Neural cell (in vitro differentiated cells): ENCODE measurements at regions not wholly inside any gene's neighbourhood (a gene's known extent, or its start where the extent isn't known, plus 50 kb on each side); places are given as distances from the start of the nearest gene placed in this dataset.

Experiments
- H2AFZ ChIP-seq: fragments of 200-600, 300-800 bp; sonication (generic), shearing (Covaris generic); 2 replicates; pipeline ENCODE4 v1.6.0; 2014; ENCODE audit warnings: low read depth, mild to moderate bottlenecking, antibody characterized with exemption, low read length, moderate library complexity
- H3F3A ChIP-seq: fragments of 200-600 bp; shearing (Covaris generic); 2 replicates; pipeline ENCODE4 v1.6.1; 2016; ENCODE audit warnings: mild to moderate bottlenecking, moderate library complexity, mixed read lengths, antibody characterized with exemption, low read length; ENCODE audit not compliant: insufficient read depth, poor library complexity, severe bottlenecking
- H3K27ac ChIP-seq: fragments of 200-600, 300-800 bp; sonication (generic), shearing (Covaris generic); 2 replicates; pipeline ENCODE4 v1.5.1; 2014; ENCODE audit warnings: mild to moderate bottlenecking, low read length, moderate library complexity
- H3K27me3 ChIP-seq: fragments of 300-800, 200-600 bp; sonication (generic), shearing (Covaris generic); 2 replicates; pipeline ENCODE4 v1.6.0; 2014; ENCODE audit warnings: mild to moderate bottlenecking, low read depth, low read length, moderate library complexity; ENCODE audit not compliant: insufficient read depth
- H3K36me3 ChIP-seq: fragments of 300-800, 200-600 bp; sonication (generic), shearing (Covaris generic); 2 replicates; pipeline ENCODE4 v1.5.1; 2014; ENCODE audit warnings: mild to moderate bottlenecking, antibody characterized with exemption, low read length, moderate library complexity; ENCODE audit not compliant: insufficient read depth
- H3K4me2 ChIP-seq: fragments of 300-800, 200-600 bp; sonication (generic), shearing (Covaris generic); 2 replicates; pipeline ENCODE4 v1.6.0; 2014; ENCODE audit warnings: mild to moderate bottlenecking, low read length
- H3K4me3 ChIP-seq: fragments of 300-800, 200-600 bp; sonication (generic), shearing (Covaris generic); 2 replicates; pipeline ENCODE4 v1.5.1; 2014; ENCODE audit warnings: mild to moderate bottlenecking, low read length, moderate library complexity
- H3K79me2 ChIP-seq: fragments of 200-600 bp; shearing (Covaris generic); replicated peaks from 2 replicates; pipeline ENCODE4 v1.6.0; 2014; ENCODE audit warnings: mild to moderate bottlenecking, low read length, moderate library complexity; ENCODE audit not compliant: insufficient read depth
- H3K9ac ChIP-seq: fragments of 300-800, 200-600 bp; sonication (generic), shearing (Covaris generic); 2 replicates; pipeline ENCODE4 v1.6.1; 2016; ENCODE audit warnings: mild to moderate bottlenecking, low read length, mixed read lengths
- H3K9me2 ChIP-seq: fragments of 200-600 bp; shearing (Covaris generic); 2 replicates; pipeline ENCODE4 v1.6.1; 2016; ENCODE audit warnings: mild to moderate bottlenecking, low read length, mixed read lengths; ENCODE audit not compliant: insufficient read depth
- H3K9me3 ChIP-seq: fragments of 200-600, 300-800 bp; sonication (generic), shearing (Covaris generic); 2 replicates; pipeline ENCODE4 v1.6.1; 2016; ENCODE audit warnings: mild to moderate bottlenecking, mixed run types, low read length, moderate library complexity, mixed read lengths
- H4K20me1 ChIP-seq: fragments of 200-600 bp; shearing (Covaris generic); 2 replicates; pipeline ENCODE4 v1.6.1; 2016; ENCODE audit warnings: mild to moderate bottlenecking, mixed run types; ENCODE audit not compliant: insufficient read depth
- EP300 ChIP-seq: fragments of 450-650 bp; conservative IDR thresholded peaks from 2 replicates; pipeline ENCODE4 v1.6.1; 2014; ENCODE audit warnings: antibody characterized with exemption, mild to moderate bottlenecking, moderate library complexity; ENCODE audit not compliant: poor library complexity, severe bottlenecking
- EZH2 ChIP-seq: fragments of 200-600, 300-800 bp; shearing (Covaris generic), sonication (generic); IDR thresholded peaks from 2 replicates; pipeline ENCODE4 v1.6.1; 2014; ENCODE audit warnings: antibody characterized with exemption, low read length, borderline replicate concordance, mild to moderate bottlenecking; ENCODE audit not compliant: insufficient read depth, poor library complexity, severe bottlenecking
- MXI1 ChIP-seq: fragments of 450-650 bp; conservative IDR thresholded peaks from 2 replicates; pipeline ENCODE4 v1.6.1; 2014; ENCODE audit warnings: antibody characterized with exemption, mild to moderate bottlenecking; ENCODE audit not compliant: poor library complexity, severe bottlenecking
- POLR2AphosphoS5 ChIP-seq: IDR thresholded peaks from 2 replicates; pipeline ENCODE4 v1.6.1; 2012
- RAD21 ChIP-seq: fragments of 450-650 bp; conservative IDR thresholded peaks from 2 replicates; pipeline ENCODE4 v1.6.1; 2014; ENCODE audit warnings: antibody characterized with exemption, mild to moderate bottlenecking, moderate library complexity
- REST ChIP-seq: IDR thresholded peaks from 2 replicates; pipeline ENCODE4 v1.6.1; 2012; ENCODE audit warnings: borderline replicate concordance
- SMC3 ChIP-seq: fragments of 450-650 bp; conservative IDR thresholded peaks from 2 replicates; pipeline ENCODE4 v1.6.1; 2014; ENCODE audit warnings: antibody characterized with exemption, mild to moderate bottlenecking, moderate library complexity; ENCODE audit not compliant: poor library complexity
- TAF1 ChIP-seq: IDR thresholded peaks from 2 replicates; pipeline ENCODE4 v1.6.1; 2012; ENCODE audit warnings: low read depth
- TF ChIP-seq, protein P1 (sequence below): fragments of 450-650 bp; IDR thresholded peaks from 2 replicates; pipeline ENCODE4 v1.5.1; 2014; ENCODE audit warnings: antibody characterized with exemption, mild to moderate bottlenecking, moderate library complexity; ENCODE audit not compliant: poor library complexity, severe bottlenecking

DNA sequence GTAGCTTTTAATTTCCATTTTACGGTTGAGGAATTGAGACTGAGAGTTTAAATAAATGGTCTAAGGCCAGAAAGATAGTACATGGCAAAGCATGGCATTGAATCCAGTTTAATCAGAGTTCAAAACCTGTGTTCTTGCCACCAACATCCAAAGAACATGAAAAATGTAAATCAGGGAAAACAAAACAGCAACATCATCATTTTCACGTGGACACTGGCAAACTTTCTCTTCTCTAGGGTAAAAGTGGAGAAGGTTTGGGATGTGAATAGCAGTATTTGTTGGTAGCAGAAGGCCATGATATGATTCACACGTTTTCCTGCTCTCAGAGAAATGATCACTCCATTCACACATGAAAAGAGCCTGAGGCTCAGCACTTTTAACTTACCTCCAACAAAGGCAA lies 357.7 kb downstream of the UQCRFS1 start:
- Histone ChIP-seq H3K27ac (no peak overlapping the region), H3K9me2 (no peaks in the 10 kb centered on the region), H3K79me2 (no peaks in the 10 kb centered on the region), H3K9ac (no peak overlapping the region), H3K36me3 (no peaks in the 10 kb centered on the region), H3K27me3 (no peaks in the 10 kb centered on the region), H3F3A (no peaks in the 10 kb centered on the region), H2AFZ (no peak overlapping the region), H3K4me2 (no peak overlapping the region), H3K4me3 (no peak overlapping the region), H4K20me1 (no peaks in the 10 kb centered on the region), H3K9me3 (no peaks in the 10 kb centered on the region)
- TF ChIP-seq REST (no peak), RAD21 (no peak), POLR2AphosphoS5 (no peak), EZH2 (no peak), TAF1 (no peak), SMC3 (no peak), MXI1 (no peak), EP300 (no peak)
- TF ChIP-seq, protein P1, sequence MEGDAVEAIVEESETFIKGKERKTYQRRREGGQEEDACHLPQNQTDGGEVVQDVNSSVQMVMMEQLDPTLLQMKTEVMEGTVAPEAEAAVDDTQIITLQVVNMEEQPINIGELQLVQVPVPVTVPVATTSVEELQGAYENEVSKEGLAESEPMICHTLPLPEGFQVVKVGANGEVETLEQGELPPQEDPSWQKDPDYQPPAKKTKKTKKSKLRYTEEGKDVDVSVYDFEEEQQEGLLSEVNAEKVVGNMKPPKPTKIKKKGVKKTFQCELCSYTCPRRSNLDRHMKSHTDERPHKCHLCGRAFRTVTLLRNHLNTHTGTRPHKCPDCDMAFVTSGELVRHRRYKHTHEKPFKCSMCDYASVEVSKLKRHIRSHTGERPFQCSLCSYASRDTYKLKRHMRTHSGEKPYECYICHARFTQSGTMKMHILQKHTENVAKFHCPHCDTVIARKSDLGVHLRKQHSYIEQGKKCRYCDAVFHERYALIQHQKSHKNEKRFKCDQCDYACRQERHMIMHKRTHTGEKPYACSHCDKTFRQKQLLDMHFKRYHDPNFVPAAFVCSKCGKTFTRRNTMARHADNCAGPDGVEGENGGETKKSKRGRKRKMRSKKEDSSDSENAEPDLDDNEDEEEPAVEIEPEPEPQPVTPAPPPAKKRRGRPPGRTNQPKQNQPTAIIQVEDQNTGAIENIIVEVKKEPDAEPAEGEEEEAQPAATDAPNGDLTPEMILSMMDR, result no peak

DNA sequence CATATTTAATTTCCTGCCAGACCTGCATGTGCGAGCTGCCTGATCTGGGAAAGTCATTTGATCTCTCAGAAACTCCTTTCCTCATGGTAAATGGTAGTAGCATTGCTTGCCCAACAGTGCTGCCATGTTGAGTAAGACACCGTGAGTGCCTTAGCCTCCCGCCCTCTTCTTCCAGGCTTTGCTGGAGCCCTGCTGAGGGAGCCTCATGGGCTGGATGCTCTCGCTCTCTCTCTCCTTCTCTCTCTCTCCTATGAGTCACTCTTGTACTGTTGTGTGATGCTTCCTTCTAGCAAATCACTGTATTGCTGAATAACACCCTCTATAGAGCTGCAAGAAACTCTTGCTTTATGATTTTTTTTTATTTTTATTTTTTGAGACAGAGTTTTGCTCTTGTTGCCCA lies 365.5 kb downstream of the UQCRFS1 start:
- no peak overlapping the region for H3K27ac ChIP-seq
- H3K9me3 ChIP-seq, result no peaks in the 10 kb centered on the region
- no peaks in the 10 kb centered on the region for H3K36me3 ChIP-seq
- no peak overlapping the region for H3K4me2 ChIP-seq
- no peaks in the 10 kb centered on the region for H3F3A ChIP-seq
- H4K20me1 ChIP-seq, result no peaks in the 10 kb centered on the region
- H3K4me3 ChIP-seq, result no peak overlapping the region
- no peak overlapping the region for H2AFZ ChIP-seq
- H3K9me2 ChIP-seq, result no peaks in the 10 kb centered on the region
- no peak overlapping the region for H3K9ac ChIP-seq
- H3K27me3 ChIP-seq, result no peaks in the 10 kb centered on the region
- H3K79me2 ChIP-seq, result no peaks in the 10 kb centered on the region
- no peak for TF ChIP-seq MXI1
- TF ChIP-seq, protein P1, result no peak
- no peak for TF ChIP-seq RAD21
- TF ChIP-seq TAF1, result no peak
- no peak for TF ChIP-seq POLR2AphosphoS5
- TF ChIP-seq EZH2, result no peak
- no peak for TF ChIP-seq REST
- TF ChIP-seq EP300, result no peak
